NCI-H2227 treated with DMSO at 0.1 percent for 48 hours (cell line): ENCODE measurements at regions not wholly inside any gene's neighbourhood (a gene's known extent, or its start where the extent isn't known, plus 50 kb on each side); places are given as distances from the start of the nearest gene placed in this dataset.
A peak's percentile ranks its signal among the peaks of the same experiment; 100 is the strongest.

ENCODE experiments used
- DNase-seq: peaks from one replicate; lab custom pipeline; 2025; lab: John Stamatoyannopoulos, UW

GRCh38 chr20:6421321-6422248 lies 298.8 kb upstream of the FERMT1 start:
- no peak for DNase-seq

- no peak for DNase-seq
These were observed 297.5 kb upstream of the FERMT1 start for GRCh38 chr20:6420336-6420735.

GRCh38 chr20:6418732-6419131 lies 295.9 kb upstream of the FERMT1 start:
- DNase-seq, result no peak

- no peak for DNase-seq
These were observed 293.5 kb upstream of the FERMT1 start for GRCh38 chr20:6416371-6416770.

- no peak for DNase-seq
These were observed 288.8 kb upstream of the FERMT1 start for GRCh38 chr20:6411651-6412050.

GRCh38 chr20:6410721-6411120 lies 287.9 kb upstream of the FERMT1 start:
- DNase-seq, result no peak

- no peak for DNase-seq
These were observed 284.3 kb upstream of the FERMT1 start for GRCh38 chr20:6407163-6407562.

GRCh38 chr20:6401893-6402557 lies 279.2 kb upstream of the FERMT1 start:
- DNase-seq, result no peak

GRCh38 chr20:6397115-6397514 lies 274.3 kb upstream of the FERMT1 start:
- DNase-seq, result no peak

GRCh38 chr20:6395695-6396094 lies 272.9 kb upstream of the FERMT1 start:
- peak; percentile 53 for DNase-seq

GRCh38 chr20:6388671-6389197 lies 265.9 kb upstream of the FERMT1 start:
- no peak for DNase-seq

- no peak for DNase-seq
These were observed 262.2 kb upstream of the FERMT1 start for GRCh38 chr20:6384956-6385486.

- no peak for DNase-seq
These were observed 261.6 kb upstream of the FERMT1 start for GRCh38 chr20:6384380-6384779.

GRCh38 chr20:6381887-6382286 lies 259.1 kb upstream of the FERMT1 start:
- DNase-seq, result no peak

- no peak for DNase-seq
These were observed 239.4 kb upstream of the FERMT1 start for GRCh38 chr20:6362245-6362644.

- no peak for DNase-seq
These were observed 237.9 kb upstream of the FERMT1 start for GRCh38 chr20:6360766-6361165.

- no peak for DNase-seq
These were observed 233.1 kb upstream of the FERMT1 start for GRCh38 chr20:6355754-6356451.

- no peak for DNase-seq
These were observed 226.1 kb upstream of the FERMT1 start for GRCh38 chr20:6348908-6349307.

GRCh38 chr20:6347916-6348315 lies 225.1 kb upstream of the FERMT1 start:
- DNase-seq, result peak; percentile 32

- DNase-seq, result no peak
These were observed 218.7 kb upstream of the FERMT1 start for GRCh38 chr20:6341491-6341890.

GRCh38 chr20:6339176-6339575 lies 216.3 kb upstream of the FERMT1 start:
- DNase-seq, result no peak

GRCh38 chr20:6333110-6333509 lies 210.3 kb upstream of the FERMT1 start:
- DNase-seq, result no peak
